Activated CD4-positive, alpha-beta T cell treated with anti-CD3 and anti-CD28 coated beads for 24 hours (primary cell): ENCODE measurements at regions not wholly inside any gene's neighbourhood (a gene's known extent, or its start where the extent isn't known, plus 50 kb on each side); places are given as distances from the start of the nearest gene placed in this dataset.
A peak's percentile ranks its signal among the peaks of the same experiment; 100 is the strongest.

Experiments used
- DNase-seq, 2 donors: peaks; one replicate each; pipeline ENCODE4 v3.0.0-alpha.2; 2020; ENCODE audit warnings: low read depth in 2 of 2

- peak; percentile 38 to 43 for DNase-seq
These were observed 155.8 kb upstream of the IRX4 start for GRCh38 chr5:2038321-2039179.

GRCh38 chr5:2036885-2037284 lies 154.2 kb upstream of the IRX4 start:
- no peak for DNase-seq

- DNase-seq: no peak
These were observed 149.7 kb upstream of the IRX4 start for GRCh38 chr5:2032432-2032831.

- DNase-seq: no peak
These were observed 148.9 kb upstream of the IRX4 start for GRCh38 chr5:2031581-2031980.

- DNase-seq: no peak
These were observed 147.4 kb upstream of the IRX4 start for GRCh38 chr5:2030131-2030530.

GRCh38 chr5:2029206-2029605 lies 146.5 kb upstream of the IRX4 start:
- DNase-seq: no peak

- no peak for DNase-seq
These were observed 145.1 kb upstream of the IRX4 start for GRCh38 chr5:2027790-2028189.

GRCh38 chr5:2024986-2025721 lies 142.4 kb upstream of the IRX4 start:
- DNase-seq: no peak

- no peak for DNase-seq
These were observed 140.5 kb upstream of the IRX4 start for GRCh38 chr5:2023196-2023595.

GRCh38 chr5:2022436-2022835 lies 139.7 kb upstream of the IRX4 start:
- no peak for DNase-seq

GRCh38 chr5:2021484-2022176 lies 138.9 kb upstream of the IRX4 start:
- DNase-seq: no peak

GRCh38 chr5:2020730-2021129 lies 138.0 kb upstream of the IRX4 start:
- no peak for DNase-seq

- no peak for DNase-seq
These were observed 137.0 kb upstream of the IRX4 start for GRCh38 chr5:2019716-2020115.

GRCh38 chr5:2018390-2018724 lies 135.6 kb upstream of the IRX4 start:
- no peak for DNase-seq

GRCh38 chr5:2017540-2018389 lies 135.0 kb upstream of the IRX4 start:
- no peak for DNase-seq

- DNase-seq: no peak
These were observed 133.2 kb upstream of the IRX4 start for GRCh38 chr5:2015961-2016360.

- no peak for DNase-seq
These were observed 132.6 kb upstream of the IRX4 start for GRCh38 chr5:2015124-2015848.

- no peak for DNase-seq
These were observed 131.4 kb upstream of the IRX4 start for GRCh38 chr5:2014058-2014610.

- DNase-seq: no peak
These were observed 130.8 kb upstream of the IRX4 start for GRCh38 chr5:2013301-2014057.

- DNase-seq: no peak
These were observed 130.2 kb upstream of the IRX4 start for GRCh38 chr5:2012885-2013284.
